Esophagus squamous epithelium (tissue), 4 donors: ENCODE measurements at regions not wholly inside any gene's neighbourhood (a gene's known extent, or its start where the extent isn't known, plus 50 kb on each side); places are given as distances from the start of the nearest gene placed in this dataset.

Experiments
- POLR2A ChIP-seq, 4 donors: fragments of 450-650 bp; IDR thresholded peaks; one replicate each; pipeline ENCODE4 v1.6.1; 2017; ENCODE audit warnings: antibody characterized with exemption in 4 of 4, mild to moderate bottlenecking in 4 of 4, moderate library complexity in 3 of 4
- TF ChIP-seq, protein P1 (sequence below), 6 experiments: fragments of 450-650 bp in 4 of 6; fragments of 200-600 bp in 2 of 6; sonication (generic) in 2 of 6; IDR thresholded peaks; one replicate each; pipeline ENCODE4 v1.5.1; 2016 to 2019; ENCODE audit warnings: antibody characterized with exemption in 6 of 6, mild to moderate bottlenecking in 4 of 6, moderate library complexity in 4 of 6

DNA sequence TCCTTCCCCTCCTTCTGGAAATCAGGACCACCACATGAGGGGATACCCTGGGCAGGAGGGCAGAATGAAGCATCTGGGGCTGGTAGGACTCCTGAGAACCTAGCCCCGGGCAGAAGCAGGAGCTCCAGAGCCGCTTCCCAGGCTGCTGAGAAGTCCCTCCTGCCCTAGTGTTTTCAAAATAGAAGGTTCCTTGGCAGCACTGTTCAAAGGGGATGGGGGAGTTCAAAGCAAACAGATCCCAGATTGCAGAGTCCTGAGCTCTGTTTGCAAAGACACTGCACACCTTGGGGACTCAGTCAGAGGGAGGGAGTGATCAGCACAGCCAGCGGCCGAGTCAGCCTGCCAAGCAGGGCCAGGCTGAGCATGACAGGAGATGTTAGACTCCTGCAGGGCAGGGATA is 177.8 kb downstream of the PTPRU start:
- no peak for TF ChIP-seq POLR2A (IDR thresholded peaks at IDR 0.05)
- TF ChIP-seq, protein P1, sequence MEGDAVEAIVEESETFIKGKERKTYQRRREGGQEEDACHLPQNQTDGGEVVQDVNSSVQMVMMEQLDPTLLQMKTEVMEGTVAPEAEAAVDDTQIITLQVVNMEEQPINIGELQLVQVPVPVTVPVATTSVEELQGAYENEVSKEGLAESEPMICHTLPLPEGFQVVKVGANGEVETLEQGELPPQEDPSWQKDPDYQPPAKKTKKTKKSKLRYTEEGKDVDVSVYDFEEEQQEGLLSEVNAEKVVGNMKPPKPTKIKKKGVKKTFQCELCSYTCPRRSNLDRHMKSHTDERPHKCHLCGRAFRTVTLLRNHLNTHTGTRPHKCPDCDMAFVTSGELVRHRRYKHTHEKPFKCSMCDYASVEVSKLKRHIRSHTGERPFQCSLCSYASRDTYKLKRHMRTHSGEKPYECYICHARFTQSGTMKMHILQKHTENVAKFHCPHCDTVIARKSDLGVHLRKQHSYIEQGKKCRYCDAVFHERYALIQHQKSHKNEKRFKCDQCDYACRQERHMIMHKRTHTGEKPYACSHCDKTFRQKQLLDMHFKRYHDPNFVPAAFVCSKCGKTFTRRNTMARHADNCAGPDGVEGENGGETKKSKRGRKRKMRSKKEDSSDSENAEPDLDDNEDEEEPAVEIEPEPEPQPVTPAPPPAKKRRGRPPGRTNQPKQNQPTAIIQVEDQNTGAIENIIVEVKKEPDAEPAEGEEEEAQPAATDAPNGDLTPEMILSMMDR (IDR thresholded peaks at IDR 0.05), result no peak
